GM23338 (cell line): ENCODE measurements at regions not wholly inside any gene's neighbourhood (a gene's known extent, or its start where the extent isn't known, plus 50 kb on each side); places are given as distances from the start of the nearest gene placed in this dataset.

Experiments
- ATAC-seq: fragments of 200-7000 bp; cut with Tn5 transposase; 3 replicates; pipeline ENCODE4 v1.9.1; 2020
- DNase-seq: peaks from one replicate; pipeline ENCODE4 v3.0.0-alpha.2; 2015; ENCODE audit warnings: low spot score
- H2AFZ ChIP-seq: fragments of 200-600 bp; sonication (generic); 2 replicates; pipeline ENCODE4 v1.8.0; 2016; ENCODE audit warnings: antibody characterized with exemption, mild to moderate bottlenecking, moderate library complexity
- H3F3A ChIP-seq: fragments of 200-600 bp; sonication (generic); replicated peaks from 2 replicates; pipeline ENCODE4 v1.8.0; 2017; ENCODE audit warnings: antibody characterized with exemption, mixed run types, low read depth
- H3K27ac ChIP-seq: fragments of 200-600 bp; sonication (generic); 2 replicates; pipeline ENCODE4 v1.6.1; 2016; ENCODE audit warnings: low read depth
- H3K27me3 ChIP-seq: fragments of 200-600 bp; sonication (generic); 2 replicates; pipeline ENCODE4 v1.8.0; 2016; ENCODE audit warnings: mild to moderate bottlenecking, mixed run types, moderate library complexity; ENCODE audit not compliant: insufficient read depth
- H3K36me3 ChIP-seq: fragments of 200-600 bp; sonication (generic); 2 replicates; pipeline ENCODE4 v1.8.0; 2016; ENCODE audit warnings: mild to moderate bottlenecking; ENCODE audit not compliant: insufficient read depth
- H3K4me1 ChIP-seq: fragments of 200-600 bp; sonication (generic); 2 replicates; pipeline ENCODE4 v1.8.0; 2016; ENCODE audit warnings: mild to moderate bottlenecking, moderate library complexity; ENCODE audit not compliant: insufficient read depth
- H3K4me2 ChIP-seq: fragments of 200-600 bp; sonication (generic); 2 replicates; pipeline ENCODE4 v1.7.1; 2017; ENCODE audit warnings: mixed run types
- H3K4me3 ChIP-seq: fragments of 200-600 bp; sonication (generic); 2 replicates; pipeline ENCODE4 v1.6.1; 2016; ENCODE audit warnings: mixed run types
- H3K79me2 ChIP-seq: fragments of 200-600 bp; sonication (generic); replicated peaks from 2 replicates; pipeline ENCODE4 v1.8.0; 2017; ENCODE audit warnings: mild to moderate bottlenecking; ENCODE audit not compliant: insufficient read depth
- H3K9me2 ChIP-seq: fragments of 200-600 bp; sonication (generic); 2 replicates; pipeline ENCODE4 v1.8.0; 2017; ENCODE audit not compliant: insufficient read depth
- H4K20me1 ChIP-seq: fragments of 200-600 bp; sonication (generic); replicated peaks from 2 replicates; pipeline ENCODE4 v1.8.0; 2017; ENCODE audit warnings: mild to moderate bottlenecking; ENCODE audit not compliant: insufficient read depth
- H3K27ac Mint-ChIP-seq: 2 replicates; pipeline ENCODE4 v1.8.0; 2020; ENCODE audit warnings: inconsistent platforms, mild to moderate bottlenecking, moderate library complexity, mixed read lengths
- H3K27me3 Mint-ChIP-seq: 3 replicates; pipeline ENCODE4 v1.8.0; 2022; ENCODE audit warnings: low read depth, mild to moderate bottlenecking, moderate library complexity, mixed read lengths, inconsistent platforms; ENCODE audit not compliant: insufficient read depth, poor library complexity
- H3K36me3 Mint-ChIP-seq: 3 replicates; pipeline ENCODE4 v1.8.0; 2021; ENCODE audit warnings: low read depth, mild to moderate bottlenecking, inconsistent platforms, moderate library complexity, mixed read lengths
- H3K4me1 Mint-ChIP-seq: 3 replicates; pipeline ENCODE4 v1.8.0; 2020; ENCODE audit warnings: mild to moderate bottlenecking, inconsistent platforms, mixed read lengths
- H3K4me3 Mint-ChIP-seq: 3 replicates; pipeline ENCODE4 v1.8.0; 2021; ENCODE audit warnings: moderate library complexity, mild to moderate bottlenecking, inconsistent platforms, mixed read lengths
- H3K9me3 Mint-ChIP-seq: 3 replicates; pipeline ENCODE4 v1.8.0; 2020; ENCODE audit warnings: moderate library complexity, mild to moderate bottlenecking, inconsistent platforms, mixed read lengths
- ETS1 ChIP-seq: IDR thresholded peaks from 2 replicates; pipeline ENCODE4 v1.6.1; 2016; ENCODE audit warnings: antibody characterized with exemption
- EZH2 ChIP-seq: fragments of 200-600 bp; sonication (generic); IDR thresholded peaks from one replicate; pipeline ENCODE4 v1.8.0; 2017; ENCODE audit warnings: antibody characterized with exemption, mild to moderate bottlenecking, low read depth; ENCODE audit not compliant: unreplicated experiment
- EZH2phosphoT487 ChIP-seq: fragments of 200-600 bp; sonication (generic); IDR thresholded peaks from one replicate; pipeline ENCODE4 v1.8.1; 2018; ENCODE audit warnings: antibody characterized with exemption; ENCODE audit not compliant: unreplicated experiment
- POLR2AphosphoS5 ChIP-seq: IDR thresholded peaks from 2 replicates; pipeline ENCODE4 v1.6.1; 2016; ENCODE audit warnings: antibody characterized with exemption, low read depth
- REST ChIP-seq: IDR thresholded peaks from one replicate; pipeline ENCODE4 v1.6.1; 2018; ENCODE audit warnings: antibody characterized with exemption; ENCODE audit not compliant: unreplicated experiment
- STAT1 ChIP-seq: IDR thresholded peaks from one replicate; pipeline ENCODE4 v1.6.1; 2016; ENCODE audit warnings: antibody characterized with exemption; ENCODE audit not compliant: unreplicated experiment
- ZNF331 ChIP-seq: fragments of 250-450 bp; sonication (Bioruptor Pico); IDR thresholded peaks from 2 replicates; pipeline ENCODE4 v1.5.0; 2020; ENCODE audit warnings: low read depth, mild to moderate bottlenecking, moderate library complexity
- ZNF462 ChIP-seq: fragments of 250-450 bp; sonication (Bioruptor Pico); IDR thresholded peaks from 2 replicates; pipeline ENCODE4 v1.5.0; 2020; ENCODE audit warnings: mild to moderate bottlenecking, moderate library complexity

GRCh38 chr12:24224401-24224800 lies 274.9 kb upstream of the SOX5 start (continued):
- no peak for TF ChIP-seq EZH2phosphoT487
- TF ChIP-seq STAT1, result no peak
- no peak for TF ChIP-seq ZNF331 (CRISPR knock-in tag)
- no peak for TF ChIP-seq EZH2

GRCh38 chr12:24223926-24224325 lies 274.5 kb upstream of the SOX5 start:
- Mint-ChIP-seq H3K9me3 (no peaks in the 10 kb centered on the region), H3K27ac (no peak overlapping the region; the same call in 1 of the 2 replicates), H3K27me3 (peaks cover 2% of the 10 kb centered on the region), H3K4me1 (peaks cover 23% of the 10 kb centered on the region), H3K36me3 (no peaks in the 10 kb centered on the region), H3K4me3 (no peak overlapping the region)
- Histone ChIP-seq H2AFZ (no peak overlapping the region), H3K4me1 (peaks cover 4% of the 10 kb centered on the region; the same call in 1 of the 2 replicates), H3K36me3 (no peaks in the 10 kb centered on the region), H3K27ac (no peak overlapping the region), H3K27me3 (no peaks in the 10 kb centered on the region), H4K20me1 (no peaks in the 10 kb centered on the region), H3K9me2 (no peaks in the 10 kb centered on the region), H3F3A (no peaks in the 10 kb centered on the region), H3K4me2 (no peak overlapping the region), H3K4me3 (no peak overlapping the region), H3K79me2 (no peaks in the 10 kb centered on the region)
- TF ChIP-seq ETS1, result no peak
- no peak for TF ChIP-seq EZH2phosphoT487
- TF ChIP-seq POLR2AphosphoS5, result no peak
- no peak for DNase-seq
- no peak for ATAC-seq

GRCh38 chr12:24222968-24223367 lies 273.5 kb upstream of the SOX5 start:
- H3K27ac Mint-ChIP-seq, result no peak overlapping the region
- no peak for ATAC-seq
- H3K9me3 Mint-ChIP-seq, result no peaks in the 10 kb centered on the region
- TF ChIP-seq ETS1 (no peak), REST (no peak), EZH2 (no peak), ZNF462 (CRISPR knock-in tag) (no peak)

More at GRCh38 chr12:24222968-24223367, 273.5 kb upstream of the SOX5 start:
- no peak overlapping the region for H3K4me3 ChIP-seq
- no peak for DNase-seq
- H3K36me3 ChIP-seq, result no peaks in the 10 kb centered on the region
- no peak overlapping the region for H2AFZ ChIP-seq
- Mint-ChIP-seq H3K36me3 (no peaks in the 10 kb centered on the region), H3K27me3 (peaks cover 2% of the 10 kb centered on the region), H3K4me3 (no peak overlapping the region), H3K4me1 (peaks cover 15% of the 10 kb centered on the region)
- H3K27me3 ChIP-seq, result no peaks in the 10 kb centered on the region
- H3K9me2 ChIP-seq, result no peaks in the 10 kb centered on the region
- no peaks in the 10 kb centered on the region for H3K79me2 ChIP-seq
- H4K20me1 ChIP-seq, result no peaks in the 10 kb centered on the region
- H3F3A ChIP-seq, result no peaks in the 10 kb centered on the region
- H3K4me2 ChIP-seq, result no peak overlapping the region
- no peaks in the 10 kb centered on the region for H3K4me1 ChIP-seq
- no peak overlapping the region for H3K27ac ChIP-seq
